Amniotic stem cell (primary cell): ENCODE measurements at regions not wholly inside any gene's neighbourhood (a gene's known extent, or its start where the extent isn't known, plus 50 kb on each side); places are given as distances from the start of the nearest gene placed in this dataset.
"Not testable (repeated sequence)": the region's sequence is repeated elsewhere in the genome, so short reads cannot be mapped to it uniquely, and the experiment has no call there.

Experiments
- DNase-seq: peaks from one replicate; lab custom pipeline; 2025; lab: John Stamatoyannopoulos, UW

DNA sequence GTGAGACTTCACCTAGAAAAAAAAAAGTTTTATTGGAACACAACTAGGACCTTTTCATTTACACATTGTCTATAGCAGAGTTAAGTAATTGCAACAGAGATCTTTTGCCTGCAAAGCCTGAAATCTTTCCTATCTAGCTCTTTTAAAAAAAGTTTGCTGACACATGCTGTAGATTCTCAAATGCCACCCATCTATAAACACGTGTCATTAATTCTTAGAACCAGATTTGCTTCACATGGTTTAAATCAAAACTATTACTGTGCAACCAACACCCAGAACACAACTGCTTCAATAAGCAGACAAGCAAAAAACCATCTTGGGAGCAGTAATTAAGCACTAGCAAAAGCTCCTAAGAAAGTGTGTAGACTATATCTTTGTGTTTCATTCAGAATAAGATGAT is 55.0 kb downstream of the OXSM start:
- DNase-seq = no peak

DNA sequence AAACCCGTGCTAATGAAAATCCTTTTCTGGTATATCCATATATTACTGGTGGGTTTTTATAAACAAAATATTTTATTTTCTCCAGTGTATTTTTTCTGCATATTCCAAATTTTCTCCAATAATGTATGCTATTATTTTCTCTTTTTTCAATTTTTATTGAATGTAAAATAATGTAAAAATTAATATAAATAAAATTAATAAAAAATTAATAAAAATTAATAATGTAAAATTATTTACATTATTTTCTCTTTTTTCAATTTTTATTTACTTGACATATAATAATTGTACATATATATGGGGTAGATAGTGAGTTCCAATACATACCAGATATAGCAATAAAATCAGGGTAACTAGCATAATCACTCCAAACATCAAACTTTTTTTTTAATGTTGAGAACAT is 56.4 kb downstream of the OXSM start:
- DNase-seq = no peak

DNA sequence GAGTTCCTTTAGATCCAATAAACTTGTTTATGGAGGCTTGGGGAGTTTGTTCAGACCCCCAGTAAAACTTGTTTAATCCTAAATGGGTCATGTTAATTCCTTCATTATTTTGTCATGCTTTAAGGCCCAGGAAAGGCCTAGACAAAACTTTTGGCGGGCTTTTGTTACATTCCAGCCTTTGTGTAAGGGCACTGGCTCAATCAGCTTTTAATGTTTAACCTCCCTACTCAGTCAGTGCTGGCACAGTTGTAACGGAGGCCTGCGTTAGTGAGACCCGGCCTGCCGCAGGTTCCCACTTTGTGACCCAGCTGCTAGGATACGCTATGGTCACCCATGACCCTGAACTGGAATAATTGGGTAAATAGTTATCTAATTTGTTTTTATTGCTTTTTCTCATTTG is 59.2 kb downstream of the OXSM start:
- no peak for DNase-seq

DNA sequence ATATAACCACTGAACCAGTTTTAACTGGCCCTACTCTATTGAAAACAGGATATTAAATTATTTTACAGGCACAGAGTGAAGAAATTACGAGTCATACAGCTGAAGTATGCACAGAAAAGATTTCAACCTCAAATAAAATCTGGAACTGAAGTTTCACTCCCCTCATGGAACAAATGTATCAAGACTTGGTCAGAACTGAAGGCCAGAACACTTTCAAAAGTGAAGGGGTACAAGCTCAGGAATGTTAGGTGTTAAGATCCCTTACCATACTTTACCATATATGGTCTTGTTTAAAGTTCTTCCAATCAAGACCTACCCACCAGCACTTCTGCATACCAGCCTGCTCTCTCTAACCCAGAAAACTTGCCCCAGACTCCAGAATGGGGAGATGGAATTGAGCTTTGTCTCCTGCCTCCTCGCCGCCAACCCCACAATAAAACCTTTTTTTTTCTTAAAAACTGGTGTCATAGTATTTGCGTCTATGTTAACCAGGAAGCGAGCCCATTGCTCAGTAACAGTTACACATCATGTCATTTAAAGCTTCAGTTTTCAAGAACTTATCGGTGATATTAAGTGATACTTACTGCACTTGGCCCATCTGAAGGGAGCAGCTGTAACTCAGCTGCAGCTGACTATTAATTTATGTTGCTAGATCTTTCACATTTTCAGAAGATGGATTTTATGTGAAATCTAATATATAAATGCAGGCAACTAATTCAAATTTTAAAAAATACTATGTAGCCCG is 59.9 kb downstream of the OXSM start:
- no peak for DNase-seq

DNA sequence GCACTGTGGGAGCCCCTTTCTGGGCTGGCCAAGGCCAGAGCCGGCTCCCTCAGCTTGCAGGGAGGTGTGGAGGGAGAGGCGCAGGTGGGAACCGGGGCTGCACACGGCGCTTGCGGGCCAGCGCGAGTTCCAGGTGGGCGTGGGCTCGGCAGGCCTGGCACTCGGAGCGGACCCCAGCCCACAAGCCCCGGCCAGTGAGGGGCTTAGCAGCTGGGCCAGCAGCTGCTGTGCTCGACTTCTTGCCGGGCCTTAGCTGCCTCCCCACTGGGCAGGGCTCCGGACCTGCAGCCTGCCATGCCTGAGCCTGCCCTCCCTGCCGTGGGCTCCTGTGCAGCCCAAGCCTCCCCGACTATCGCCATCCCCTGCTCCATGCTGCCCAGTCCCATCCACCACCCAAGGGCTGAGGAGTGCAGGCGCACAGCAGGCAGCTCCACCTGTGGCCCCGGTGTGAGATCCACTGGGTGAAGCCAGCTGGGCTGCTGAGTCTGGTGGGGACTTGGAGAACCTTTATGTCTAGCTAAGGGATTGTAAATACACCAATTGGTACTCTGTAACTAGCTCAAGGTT is 61.9 kb downstream of the OXSM start:
- not testable (repeated sequence) for DNase-seq

DNA sequence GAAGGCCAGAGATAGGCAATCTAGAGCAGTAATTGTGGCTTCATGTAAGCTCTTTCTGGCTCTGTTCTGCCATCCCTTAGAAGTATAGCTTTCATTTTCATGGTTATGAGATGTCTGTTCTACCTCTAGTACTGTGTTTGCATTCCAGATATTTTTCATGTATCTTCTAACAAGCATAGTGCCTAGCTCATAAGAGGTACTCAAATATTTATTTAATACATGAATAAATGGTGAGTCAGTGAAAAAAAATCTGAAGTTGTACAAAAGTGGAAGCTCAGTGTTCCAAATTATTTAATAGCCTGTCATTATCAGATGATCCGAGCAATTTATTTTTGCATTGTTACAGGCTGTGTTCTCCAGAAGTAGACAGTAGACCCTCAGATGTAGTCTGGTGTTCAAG is 64.3 kb downstream of the OXSM start:
- DNase-seq = no peak

DNA sequence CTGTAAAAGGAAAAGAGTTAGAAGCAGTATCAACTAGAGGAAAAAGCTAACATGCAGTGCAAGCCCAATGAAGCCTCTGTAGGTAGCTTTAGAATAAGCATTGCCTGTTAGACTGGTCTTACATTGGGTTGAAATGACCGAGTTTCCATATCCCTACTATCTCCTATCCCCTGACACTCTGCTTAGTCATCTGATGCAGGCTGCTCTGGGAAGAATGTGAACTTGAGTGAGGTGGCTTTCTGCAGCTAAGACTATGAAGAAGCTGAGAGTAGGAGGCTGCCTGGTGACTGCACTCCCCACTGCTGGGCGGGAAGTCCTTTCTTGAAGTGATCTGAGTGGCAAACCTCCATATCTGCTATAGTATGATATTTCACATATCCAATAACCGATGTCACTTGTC is 64.7 kb downstream of the OXSM start:
- DNase-seq = no peak

DNA sequence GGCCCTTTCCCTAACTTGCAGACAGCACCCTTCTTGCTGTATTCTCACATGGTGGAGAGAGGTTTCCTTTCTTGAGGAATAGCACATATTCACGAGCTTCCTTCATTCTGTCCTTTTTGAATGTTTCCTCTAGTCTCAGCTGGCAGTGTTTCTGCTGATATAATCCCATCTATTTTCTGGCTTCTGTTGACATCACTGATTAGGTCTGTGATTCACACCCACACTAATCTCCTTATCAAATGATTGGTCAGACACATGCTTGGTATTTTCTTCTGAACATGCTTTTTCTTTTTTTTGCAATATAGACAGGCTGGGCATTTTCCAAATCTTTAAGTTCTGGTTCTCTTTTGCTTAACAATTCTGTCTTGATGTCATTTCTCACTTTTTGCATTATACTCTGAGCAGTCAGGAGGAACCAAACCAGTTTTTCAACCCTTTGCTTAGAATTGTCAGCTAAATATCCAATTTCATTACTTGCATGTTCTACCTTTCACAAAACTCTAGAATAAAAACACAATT is 65.4 kb downstream of the OXSM start:
- DNase-seq = no peak

DNA sequence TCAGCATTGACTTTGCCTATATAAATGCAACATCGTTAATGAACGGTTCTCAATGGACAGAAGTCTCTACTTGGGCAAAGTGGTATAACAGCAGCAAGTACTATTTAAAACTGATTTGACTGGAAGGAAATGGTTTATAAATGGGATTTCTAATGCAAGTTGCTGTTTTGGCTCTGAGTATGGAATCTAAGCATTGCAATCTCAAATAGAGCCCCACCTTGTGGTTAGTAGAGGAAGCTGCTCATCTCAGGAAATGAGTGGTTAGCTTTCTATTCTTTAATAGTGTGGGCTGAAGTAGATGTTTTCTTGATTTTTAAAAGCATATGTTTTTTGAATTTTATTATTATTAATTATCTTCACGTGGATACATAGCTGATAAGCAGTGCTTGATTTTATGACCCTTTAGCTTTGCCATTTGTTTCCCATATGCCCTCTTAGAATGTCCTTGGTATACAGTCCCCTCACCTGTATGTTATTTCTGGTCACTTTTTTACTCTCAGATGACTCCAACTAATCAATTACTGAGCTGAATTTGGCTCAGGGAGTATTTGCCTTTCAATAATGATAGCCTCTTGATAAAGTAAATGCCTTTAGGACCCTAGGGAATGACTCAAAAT is 67.1 kb downstream of the OXSM start:
- peak; percentile 22 for DNase-seq

DNA sequence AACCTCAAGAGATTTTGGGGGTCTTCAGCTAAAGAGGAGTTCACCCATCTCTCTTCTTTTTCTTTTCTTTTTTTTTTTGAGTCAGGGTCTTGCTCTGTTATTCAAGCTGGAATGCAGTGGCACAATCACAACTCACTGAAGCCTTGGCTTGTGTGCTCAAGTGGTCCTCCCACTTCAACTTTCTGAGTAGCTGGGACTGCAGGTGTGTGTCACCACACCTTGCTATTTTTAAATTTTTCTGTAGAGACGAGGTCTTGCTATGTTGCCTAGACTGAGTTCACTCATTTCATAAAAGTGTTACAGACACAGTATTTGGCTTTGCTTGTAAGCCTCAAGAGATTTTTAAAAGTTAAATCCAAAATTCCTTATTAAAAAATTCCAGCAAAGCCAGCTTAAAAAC is 71.7 kb downstream of the OXSM start:
- no peak for DNase-seq

DNA sequence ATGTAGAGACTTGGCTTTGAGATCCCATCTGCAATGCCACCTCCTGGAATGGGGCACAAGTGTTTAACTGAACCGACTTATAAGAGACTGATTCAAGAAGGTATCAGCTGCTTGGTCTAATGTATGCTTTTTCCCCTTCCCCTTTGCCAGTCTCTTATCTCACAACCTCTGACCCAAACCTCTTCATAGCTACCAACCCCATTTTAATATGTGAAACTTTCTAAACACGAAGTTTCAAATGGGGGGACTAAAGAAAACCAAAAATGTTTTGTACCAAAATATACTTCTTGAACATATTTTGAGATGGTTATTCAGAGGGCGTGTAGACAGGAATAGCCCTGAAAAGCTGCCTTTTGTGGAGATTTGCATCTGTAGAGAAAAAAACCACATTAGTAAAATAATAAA is 73.1 kb downstream of the OXSM start:
- no peak for DNase-seq

DNA sequence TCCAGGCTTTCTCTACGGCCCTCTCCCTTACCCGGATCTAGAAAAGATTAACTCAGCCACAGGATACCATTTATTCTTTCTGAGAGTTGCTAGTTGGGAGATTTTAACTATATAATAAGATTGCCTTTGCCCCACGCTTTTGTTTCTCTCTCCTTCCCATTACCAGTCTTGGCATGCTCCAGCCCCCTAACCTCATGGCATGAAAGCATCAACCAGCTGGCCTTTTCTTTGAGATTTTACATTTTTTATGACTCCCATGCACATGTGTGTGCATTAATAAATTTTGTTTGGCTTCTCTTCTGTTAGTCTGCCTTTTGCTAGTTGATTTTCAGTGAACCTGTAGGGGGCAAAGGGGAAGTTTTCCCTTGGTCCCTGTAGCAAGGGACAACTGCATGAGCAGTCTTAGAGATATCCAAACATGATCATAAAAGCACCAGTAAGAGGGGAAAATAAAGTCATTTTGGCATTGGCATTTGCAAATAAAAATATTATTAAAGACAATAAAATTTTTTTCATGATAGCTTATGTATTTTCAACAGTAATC is 73.6 kb downstream of the OXSM start:
- DNase-seq = no peak

DNA sequence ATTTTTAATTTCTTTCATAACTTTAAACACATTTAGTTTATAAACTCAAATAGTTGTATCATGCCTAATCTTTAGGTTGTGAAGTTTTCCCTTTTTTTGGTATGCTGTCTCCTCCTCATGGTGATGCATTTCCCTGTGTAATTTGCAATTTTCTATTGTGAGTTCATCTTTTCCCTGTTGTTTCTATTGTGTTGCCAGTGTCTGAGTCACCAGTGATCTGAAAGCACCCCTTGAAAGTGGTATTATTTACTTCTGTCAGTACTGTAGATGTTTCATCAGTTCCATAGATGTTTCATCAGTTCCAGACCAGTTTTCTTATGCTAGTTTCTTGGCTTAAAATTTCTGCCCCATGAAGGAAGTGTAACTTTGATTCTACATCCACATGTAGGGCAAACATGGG is 80.6 kb downstream of the OXSM start:
- DNase-seq = no peak

DNA sequence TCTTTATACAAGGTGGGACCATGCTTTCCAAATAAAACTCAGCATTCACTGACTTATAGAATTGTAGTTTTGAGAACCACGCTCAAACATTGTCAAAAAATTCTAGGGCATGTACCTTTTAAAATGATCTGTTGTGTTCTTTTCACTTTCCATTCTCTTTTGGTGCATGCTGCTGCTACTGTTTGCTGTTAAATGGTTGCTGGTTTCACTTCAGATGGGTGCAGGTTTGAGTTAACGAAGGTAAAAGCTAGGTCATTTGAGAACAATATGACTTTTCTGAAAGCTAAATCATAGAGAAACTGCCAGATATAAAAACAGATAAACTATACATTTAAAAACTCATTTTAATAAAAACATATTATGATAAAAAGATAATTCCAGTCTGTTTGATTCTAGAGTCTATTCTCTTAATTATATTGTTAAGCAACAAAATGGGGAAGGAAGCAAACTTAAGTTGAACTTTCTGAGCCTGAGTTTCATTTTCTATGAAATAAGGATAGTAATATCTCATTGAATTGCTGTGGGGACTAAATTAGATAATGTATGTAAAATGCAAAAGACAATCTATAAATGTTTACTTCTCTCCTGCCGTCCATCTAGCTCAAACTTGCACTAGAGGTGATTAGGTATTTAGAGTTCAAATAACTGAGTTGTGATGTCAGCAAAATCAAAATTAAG is 82.4 kb downstream of the OXSM start:
- no peak for DNase-seq

DNA sequence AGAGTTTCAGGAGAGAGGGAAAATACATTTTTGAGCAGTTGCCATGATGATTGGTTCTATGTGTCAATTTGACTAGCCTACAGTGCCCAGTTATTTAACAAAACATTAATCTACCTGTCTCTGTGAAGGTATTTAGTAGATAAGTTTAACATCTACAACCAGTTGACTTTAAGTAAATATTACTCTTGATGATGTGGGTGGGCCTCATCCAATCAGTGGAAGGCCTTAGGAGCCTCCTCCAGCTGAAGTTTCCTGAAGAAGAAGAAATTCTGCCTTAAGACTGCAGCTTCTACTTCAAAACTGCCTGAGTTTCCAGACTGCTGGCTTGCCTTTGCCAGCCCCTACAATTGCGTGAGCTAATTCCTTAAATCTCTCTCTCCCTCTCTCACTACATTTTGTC is 93.6 kb downstream of the OXSM start:
- no peak for DNase-seq

DNA sequence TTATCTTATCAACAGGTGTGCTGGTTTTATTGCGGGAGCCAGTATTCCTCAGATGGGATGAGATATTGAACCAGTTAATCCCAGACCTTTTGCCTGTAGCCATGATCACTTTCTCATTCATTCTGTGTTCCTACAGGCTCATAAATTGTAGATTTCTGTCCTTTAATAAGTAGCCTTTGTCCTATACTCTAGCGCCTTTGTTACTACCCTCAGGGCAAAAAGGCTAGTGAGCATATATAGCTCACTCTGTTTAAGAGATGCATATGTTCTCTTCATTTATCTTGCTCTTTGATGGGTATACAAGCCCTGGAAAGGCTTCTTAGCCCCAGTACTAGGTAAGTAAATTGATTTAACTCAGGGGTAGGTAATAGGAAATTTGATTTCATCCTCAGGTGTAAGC is 95.1 kb downstream of the OXSM start:
- DNase-seq = no peak

DNA sequence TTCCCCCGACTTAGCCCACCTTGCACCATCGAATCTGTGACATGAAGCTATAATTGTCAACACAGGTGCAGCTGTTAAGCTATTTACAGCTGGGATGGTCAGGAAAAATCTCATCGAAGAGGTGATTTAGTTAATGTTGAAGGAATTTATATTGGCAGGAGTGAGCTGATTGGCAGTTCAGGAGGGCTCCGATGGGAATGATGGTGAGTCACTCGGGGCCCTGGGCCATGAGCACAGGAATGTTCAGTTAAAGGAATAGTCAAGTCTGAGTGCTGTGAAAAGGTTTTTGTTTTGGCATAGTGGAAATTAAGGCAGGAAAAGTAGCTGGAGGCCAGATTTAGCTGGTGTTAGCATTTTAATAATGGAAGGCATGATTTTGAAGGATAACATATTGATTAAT is 95.7 kb downstream of the OXSM start:
- DNase-seq = no peak

DNA sequence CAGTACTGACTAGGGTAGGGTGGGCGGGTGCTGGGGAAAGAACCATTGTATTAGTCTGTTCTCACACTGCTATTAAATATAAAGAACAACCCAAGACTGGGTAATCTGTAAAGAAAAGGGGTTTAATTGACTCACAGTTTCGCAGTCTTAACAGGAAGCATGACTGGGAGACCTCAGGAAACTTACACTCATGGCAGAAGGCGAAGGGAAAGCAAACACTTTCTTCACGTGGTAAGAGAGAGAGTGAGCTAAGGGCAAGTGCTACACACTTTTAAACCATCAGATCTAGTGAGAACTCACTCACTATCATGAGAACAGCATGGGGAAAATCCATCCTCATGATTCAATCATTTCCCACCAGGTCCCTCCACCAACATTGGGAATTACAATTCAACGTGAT is 98.0 kb downstream of the OXSM start:
- no peak for DNase-seq

DNA sequence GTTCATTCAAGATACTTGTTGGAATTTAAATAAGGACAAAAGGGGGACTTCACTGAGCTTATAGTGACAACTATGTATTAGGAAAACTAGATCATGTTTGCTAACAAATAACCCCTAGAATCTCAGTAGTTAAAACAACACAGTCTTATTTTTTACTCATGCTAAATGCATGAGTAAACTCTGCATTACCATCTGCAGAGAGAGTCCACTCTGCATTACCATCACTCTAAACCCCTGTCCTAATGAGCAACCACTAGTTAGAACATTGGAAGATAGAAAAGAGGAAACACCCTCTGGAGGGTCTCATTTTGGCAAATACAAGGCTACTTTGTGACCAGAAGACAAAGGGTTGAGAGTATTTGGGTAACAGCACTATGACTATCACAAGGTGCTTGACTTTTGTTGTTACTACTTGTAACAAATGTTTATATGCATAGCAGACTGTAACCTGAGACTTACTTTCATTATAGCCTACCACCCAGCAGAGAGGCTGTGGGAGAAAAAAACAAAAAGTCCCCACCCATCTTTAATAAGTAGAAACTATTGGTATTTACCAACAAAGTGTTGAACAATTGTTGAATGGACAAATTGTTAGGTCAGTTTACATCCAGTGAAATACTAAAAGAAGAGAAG is 99.1 kb downstream of the OXSM start:
- no peak for DNase-seq

DNA sequence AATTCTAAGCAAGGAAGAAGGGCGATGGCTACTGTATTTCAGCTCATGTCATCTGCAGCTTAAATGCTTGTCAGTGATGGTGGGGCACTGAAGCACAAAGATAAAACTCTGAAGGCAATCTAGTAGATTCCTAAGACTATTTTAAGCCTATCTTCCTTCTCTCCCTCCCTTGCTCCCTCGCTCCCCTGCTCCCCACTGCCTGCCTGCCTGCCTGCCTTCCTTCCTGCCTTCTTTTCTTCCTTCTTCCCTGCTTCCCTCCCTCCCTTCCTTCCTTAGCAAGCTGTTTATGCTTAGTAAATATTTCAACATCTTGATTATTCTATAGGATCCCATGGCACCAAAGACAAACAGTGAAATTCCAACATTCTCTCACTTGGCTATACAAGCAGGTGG is 99.6 kb downstream of the OXSM start:
- no peak for DNase-seq

DNA sequence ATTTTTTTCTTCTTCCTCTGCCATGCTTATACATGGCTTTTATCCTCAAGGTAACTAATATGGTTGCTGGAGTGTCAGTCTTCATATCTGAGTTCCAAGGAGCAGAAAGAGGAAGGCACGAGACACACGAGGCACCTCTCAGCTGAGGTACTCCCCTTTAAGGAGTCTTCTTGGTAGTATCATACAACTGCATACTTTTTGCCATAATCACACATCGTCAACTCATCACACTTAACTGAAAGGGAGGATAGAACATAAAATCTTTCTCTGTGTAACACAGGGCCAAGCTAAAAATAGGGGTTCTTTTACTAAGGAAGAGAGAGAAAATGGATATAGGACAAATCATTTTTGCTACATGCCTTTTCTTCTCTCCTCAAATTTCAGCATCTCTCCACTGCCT is 104.2 kb downstream of the OXSM start:
- DNase-seq = no peak

DNA sequence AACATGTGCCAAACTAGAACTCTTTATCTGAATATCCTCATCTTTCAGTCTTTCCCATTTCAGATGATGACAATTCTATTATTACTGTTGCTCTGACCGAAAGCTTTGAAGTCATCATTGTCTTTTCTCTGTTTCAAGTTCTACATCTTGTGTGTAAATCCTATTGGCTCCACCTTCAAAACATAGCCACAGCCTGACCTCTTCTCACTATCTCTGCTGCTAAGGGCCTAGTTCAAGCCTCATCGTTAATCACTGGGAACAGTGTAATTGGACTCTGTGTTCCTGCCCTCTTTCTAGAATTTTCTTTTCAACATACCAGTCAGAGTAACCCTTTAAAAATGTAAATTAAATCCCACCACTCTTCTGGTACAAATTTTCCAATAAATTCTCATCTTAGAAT is 105.1 kb downstream of the OXSM start:
- no peak for DNase-seq
